Stimulated activated CD8-positive, alpha-beta memory T cell treated with anti-CD3 and anti-CD28 coated beads, Interleukin-15, amount 100 ng/mL, for 4 hours (primary cell): ENCODE measurements at regions not wholly inside any gene's neighbourhood (a gene's known extent, or its start where the extent isn't known, plus 50 kb on each side); places are given as distances from the start of the nearest gene placed in this dataset.

Experiments
- DNase-seq, 2 donors: peaks; one replicate each; pipeline ENCODE4 v3.0.0-alpha.2; 2020; ENCODE audit warnings: low read depth in 2 of 2

- DNase-seq = no peak
These were observed 106.7 kb upstream of the ARL4C start for GRCh38 chr2:234603619-234604018.

- no peak for DNase-seq
These were observed 104.3 kb upstream of the ARL4C start for GRCh38 chr2:234601213-234601612.

GRCh38 chr2:234597576-234597861 is 100.6 kb upstream of the ARL4C start:
- no peak for DNase-seq

GRCh38 chr2:234596696-234597575 is 100.1 kb upstream of the ARL4C start:
- no peak for DNase-seq

- no peak for DNase-seq
These were observed 98.9 kb upstream of the ARL4C start for GRCh38 chr2:234595829-234596228.

- DNase-seq = no peak
These were observed 97.8 kb upstream of the ARL4C start for GRCh38 chr2:234594715-234595114.

GRCh38 chr2:234593636-234594035 is 96.8 kb upstream of the ARL4C start:
- DNase-seq = no peak

GRCh38 chr2:234592541-234592940 is 95.7 kb upstream of the ARL4C start:
- DNase-seq = no peak

- no peak for DNase-seq
These were observed 93.2 kb upstream of the ARL4C start for GRCh38 chr2:234590076-234590475.

- DNase-seq = no peak
These were observed 91.2 kb upstream of the ARL4C start for GRCh38 chr2:234588054-234588430.

- no peak for DNase-seq
These were observed 90.6 kb upstream of the ARL4C start for GRCh38 chr2:234587341-234588053.

GRCh38 chr2:234583331-234583730 is 86.5 kb upstream of the ARL4C start:
- no peak for DNase-seq

GRCh38 chr2:234580686-234581085 is 83.8 kb upstream of the ARL4C start:
- DNase-seq = no peak

- no peak for DNase-seq
These were observed 82.5 kb upstream of the ARL4C start for GRCh38 chr2:234579231-234579962.

GRCh38 chr2:234578389-234578788 is 81.5 kb upstream of the ARL4C start:
- no peak for DNase-seq

- no peak for DNase-seq
These were observed 80.3 kb upstream of the ARL4C start for GRCh38 chr2:234577191-234577590.

- no peak for DNase-seq
These were observed 74.9 kb upstream of the ARL4C start for GRCh38 chr2:234571620-234572407.

- DNase-seq = no peak
These were observed 73.6 kb upstream of the ARL4C start for GRCh38 chr2:234570476-234570875.

GRCh38 chr2:234569776-234570430 is 73.0 kb upstream of the ARL4C start:
- DNase-seq = no peak

- no peak for DNase-seq
These were observed 69.7 kb upstream of the ARL4C start for GRCh38 chr2:234566622-234567021.

- DNase-seq = no peak
These were observed 69.2 kb upstream of the ARL4C start for GRCh38 chr2:234565842-234566619.
